ENCODE measurements at regions not wholly inside any gene's neighbourhood (a gene's known extent, or its start where the extent isn't known, plus 50 kb on each side); places are given as distances from the start of the nearest gene placed in this dataset.
"Not testable (repeated sequence)": the region's sequence is repeated elsewhere in the genome, so short reads cannot be mapped to it uniquely, and the experiment has no call there.

GRCh38 chr18:26635466-26635865, 87.1 kb upstream of the KCTD1 start:
- DNase-seq = no peak
- intact Hi-C loops (cut with DNase I, micrococcal nuclease) = no loop called here
- no peak for ATAC-seq

GRCh38 chr18:26634631-26635030, 86.3 kb upstream of the KCTD1 start:
- ATAC-seq (no peak), DNase-seq (no peak)
- intact Hi-C loops (cut with DNase I, micrococcal nuclease) = no loop called here

GRCh38 chr18:26631135-26631534, 82.8 kb upstream of the KCTD1 start:
- DNase-seq (no peak), ATAC-seq (peak; percentile 62)
- intact Hi-C loops (cut with DNase I, micrococcal nuclease) = no loop called here

- no peak for ATAC-seq
- intact Hi-C loops (cut with DNase I, micrococcal nuclease) = no loop called here
- DNase-seq = no peak
Measured at GRCh38 chr18:26630596-26630995, 82.2 kb upstream of the KCTD1 start.

GRCh38 chr18:26628017-26628416, 79.7 kb upstream of the KCTD1 start:
- DNase-seq = no peak
- ATAC-seq = peak; percentile 42
- intact Hi-C loops (cut with DNase I, micrococcal nuclease) = no loop called here

GRCh38 chr18:26624443-26624842, 76.1 kb upstream of the KCTD1 start:
- DNase-seq (no peak), ATAC-seq (no peak)
- intact Hi-C loops (cut with DNase I, micrococcal nuclease) = no loop called here

- DNase-seq; ATAC-seq; intact Hi-C loops (cut with DNase I, micrococcal nuclease): not testable (repeated sequence)
Measured at GRCh38 chr18:26623314-26623713, 75.0 kb upstream of the KCTD1 start.

GRCh38 chr18:26621161-26622026, 73.0 kb upstream of the KCTD1 start:
- ATAC-seq = peak; percentile 89
- intact Hi-C loops (cut with DNase I, micrococcal nuclease) = no loop called here
- peak in 1 of 2 donors; percentile 57 for DNase-seq

GRCh38 chr18:26619350-26619749, 71.0 kb upstream of the KCTD1 start:
- DNase-seq (no peak), ATAC-seq (no peak)
- intact Hi-C loops (cut with DNase I, micrococcal nuclease) = no loop called here

GRCh38 chr18:26618135-26618534, 69.8 kb upstream of the KCTD1 start:
- intact Hi-C loops (cut with DNase I, micrococcal nuclease) = no loop called here
- DNase-seq = no peak
- no peak for ATAC-seq

- ATAC-seq (no peak), DNase-seq (no peak)
- intact Hi-C loops (cut with DNase I, micrococcal nuclease) = no loop called here
Measured at GRCh38 chr18:26617151-26617554, 68.8 kb upstream of the KCTD1 start.

- ATAC-seq (no peak), DNase-seq (no peak)
- intact Hi-C loops (cut with DNase I, micrococcal nuclease) = no loop called here
Measured at GRCh38 chr18:26614374-26614773, 66.0 kb upstream of the KCTD1 start.
